HEK293T (cell line): ENCODE measurements at regions not wholly inside any gene's neighbourhood (a gene's known extent, or its start where the extent isn't known, plus 50 kb on each side); places are given as distances from the start of the nearest gene placed in this dataset.

ENCODE experiments used
- BHLHE40 ChIP-seq: fragments of 450-650 bp; IDR thresholded peaks from 2 replicates; pipeline ENCODE4 v1.6.1; 2016; ENCODE audit warnings: mild to moderate bottlenecking, moderate library complexity, borderline replicate concordance
- CTBP1 ChIP-seq: fragments of 450-650 bp; IDR thresholded peaks from 2 replicates; pipeline ENCODE4 v1.6.1; 2016; ENCODE audit warnings: borderline replicate concordance
- ELF4 ChIP-seq: fragments of 450-650 bp; IDR thresholded peaks from 2 replicates; pipeline ENCODE4 v1.6.1; 2017; ENCODE audit warnings: antibody characterized with exemption
- FOXM1 ChIP-seq: fragments of 450-650 bp; IDR thresholded peaks from 2 replicates; pipeline ENCODE4 v1.6.1; 2017; ENCODE audit warnings: mild to moderate bottlenecking, borderline replicate concordance
- LEF1 ChIP-seq: fragments of 450-650 bp; IDR thresholded peaks from 2 replicates; pipeline ENCODE4 v1.6.1; 2017; ENCODE audit warnings: mild to moderate bottlenecking, borderline replicate concordance
- SP1 ChIP-seq: fragments of 450-650 bp; IDR thresholded peaks from 2 replicates; pipeline ENCODE4 v1.6.1; 2017
- TARDBP ChIP-seq: fragments of 450-650 bp; IDR thresholded peaks from 2 replicates; pipeline ENCODE4 v1.6.1; 2016
- ZNF384 ChIP-seq: fragments of 450-650 bp; IDR thresholded peaks from 2 replicates; pipeline ENCODE4 v1.6.1; 2016

DNA sequence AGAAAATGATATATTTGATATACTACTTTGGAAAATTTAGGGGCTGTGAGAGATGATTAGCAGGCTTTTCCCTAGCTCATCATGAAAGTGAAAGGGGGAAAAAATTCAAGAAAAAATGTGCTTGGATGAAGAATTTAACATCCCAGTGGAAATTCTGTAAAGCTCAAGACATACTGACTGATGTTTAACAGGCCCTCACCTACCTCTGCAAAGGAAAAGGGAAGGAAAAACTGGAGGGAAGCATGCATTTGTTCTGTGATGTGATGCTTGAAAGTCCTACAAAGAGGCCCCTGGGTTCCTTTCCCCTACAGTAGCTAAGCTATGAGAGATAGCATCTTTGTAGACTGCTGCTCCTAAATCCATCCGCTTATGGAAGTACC lies 364.1 kb downstream of the PDGFC start:
- TF ChIP-seq CTBP1: no peak
- no peak for TF ChIP-seq BHLHE40
- no peak for TF ChIP-seq SP1
- no peak for TF ChIP-seq ZNF384
- no peak for TF ChIP-seq FOXM1
- TF ChIP-seq LEF1: no peak
- no peak for TF ChIP-seq TARDBP
- TF ChIP-seq ELF4: no peak
